Endothelial cell of umbilical vein (primary cell): ENCODE measurements at regions not wholly inside any gene's neighbourhood (a gene's known extent, or its start where the extent isn't known, plus 50 kb on each side); places are given as distances from the start of the nearest gene placed in this dataset.

ENCODE experiments used
- BruUV-seq: library from RNA; stranded (reverse); fragments of 400-500 nt; replicated peaks from 2 replicates; lab custom pipeline; 2021; lab: Mats Ljungman, UMichigan
- CTCF ChIA-PET: fragments of 300-600, 350-600 bp; sonication (Branson Sonifier 250); formaldehyde crosslinking; loops from one replicate; lab custom pipeline; 2021; ENCODE audit warnings: antibody characterized with exemption, inconsistent platforms; lab: Charles Lee
- POLR2A ChIA-PET: fragments of 300-600, 350-600 bp; sonication (Branson Sonifier 250); formaldehyde crosslinking; loops from one replicate; lab custom pipeline; 2021; ENCODE audit warnings: antibody characterized with exemption, inconsistent platforms; lab: Charles Lee
- DNase-seq: peaks from one replicate; pipeline ENCODE4 v3.0.0-alpha.2; 2011; ENCODE audit warnings: low read depth, low spot score
- FAIRE-seq: peaks from 2 replicates; lab custom pipeline; 2011; peaks lifted over from hg19 to GRCh38; lab: Jason Lieb, UNC
- H2AFZ ChIP-seq: 2 replicates; pipeline ENCODE4 v1.6.0; 2012; ENCODE audit warnings: low read depth, low read length, control low read depth, inconsistent platforms
- H3K27ac ChIP-seq: 2 replicates; pipeline ENCODE4 v1.5.1; 2011; ENCODE audit warnings: low read depth, mild to moderate bottlenecking, control low read depth, low read length, moderate library complexity; ENCODE audit not compliant: insufficient read depth
- H3K27me3 ChIP-seq, 2 experiments: 2 replicates each; pipeline versions ENCODE4 v1.6.0 to v1.6.1; 2011; ENCODE audit warnings: low read length in 2 of 2, mixed read lengths in 1 of 2; ENCODE audit not compliant: control insufficient read depth in 2 of 2, insufficient read depth in 2 of 2
- H3K36me3 ChIP-seq, 2 experiments: 2 replicates in 1 of 2; 3 replicates in 1 of 2; pipeline ENCODE4 v1.5.1; 2011; ENCODE audit warnings: low read length in 2 of 2, mild to moderate bottlenecking in 1 of 2, moderate library complexity in 1 of 2; ENCODE audit not compliant: control insufficient read depth in 2 of 2, insufficient read depth in 2 of 2; ENCODE audit errors: extremely low read depth in 1 of 2
- H3K4me1 ChIP-seq: 3 replicates; pipeline ENCODE4 v1.5.1; 2011; ENCODE audit warnings: mild to moderate bottlenecking, low read length; ENCODE audit not compliant: control insufficient read depth, insufficient read depth; ENCODE audit errors: extremely low read depth
- H3K4me2 ChIP-seq: 2 replicates; pipeline ENCODE4 v1.6.1; 2011; ENCODE audit warnings: low read length, control low read depth, mixed read lengths; ENCODE audit not compliant: insufficient read depth
- H3K4me3 ChIP-seq, 3 experiments: fragments of 200-600 bp in 1 of 3; sonication (generic), shearing (Covaris generic) in 1 of 3; replicated peaks in 1 of 3; 2 replicates each; pipeline ENCODE4 v1.5.1; 2011 to 2016; ENCODE audit warnings: control low read depth in 3 of 3, low read length in 3 of 3, mild to moderate bottlenecking in 2 of 3, inconsistent platforms in 1 of 3, low read depth in 1 of 3, moderate library complexity in 1 of 3; ENCODE audit not compliant: insufficient read depth in 1 of 3
- H3K79me2 ChIP-seq: 2 replicates; pipeline ENCODE4 v1.6.0; 2012; ENCODE audit warnings: low read length, inconsistent platforms; ENCODE audit not compliant: control insufficient read depth, insufficient read depth
- H3K9ac ChIP-seq: replicated peaks from 2 replicates; pipeline ENCODE3; 2011; ENCODE audit warnings: low read length, control low read depth; ENCODE audit not compliant: insufficient read depth; ENCODE audit errors: extremely low read depth
- H3K9me1 ChIP-seq: replicated peaks from 3 replicates; pipeline ENCODE4 v1.6.0; 2011; ENCODE audit warnings: mild to moderate bottlenecking, low read length; ENCODE audit not compliant: control insufficient read depth, insufficient read depth; ENCODE audit errors: extremely low read depth
- H3K9me3 ChIP-seq: replicated peaks from 2 replicates; pipeline ENCODE4 v1.5.1; 2012; ENCODE audit warnings: low read length, inconsistent platforms; ENCODE audit not compliant: control insufficient read depth, insufficient read depth
- H4K20me1 ChIP-seq: replicated peaks from 2 replicates; pipeline ENCODE3; 2011; ENCODE audit warnings: mild to moderate bottlenecking, low read length; ENCODE audit not compliant: control insufficient read depth, insufficient read depth; ENCODE audit errors: extremely low read depth
- EZH2 ChIP-seq: IDR thresholded peaks from 2 replicates; pipeline ENCODE4 v1.6.1; 2012; ENCODE audit warnings: borderline replicate concordance, low read depth, mild to moderate bottlenecking, moderate library complexity, low read length, inconsistent platforms; ENCODE audit not compliant: severe bottlenecking
- FOS ChIP-seq: IDR thresholded peaks from 2 replicates; pipeline ENCODE4 v1.6.1; 2011; ENCODE audit warnings: mild to moderate bottlenecking, low read length, moderate library complexity, borderline replicate concordance; ENCODE audit not compliant: insufficient read depth
- GATA2 ChIP-seq: IDR thresholded peaks from 2 replicates; pipeline ENCODE4 v1.7.0; 2011; ENCODE audit warnings: low read depth, mild to moderate bottlenecking, moderate library complexity, mixed read lengths, low read length; ENCODE audit not compliant: insufficient read length, insufficient read depth
- JUN ChIP-seq: IDR thresholded peaks from 2 replicates; pipeline ENCODE4 v1.6.1; 2011; ENCODE audit warnings: borderline replicate concordance, low read depth; ENCODE audit not compliant: insufficient read length, insufficient read depth
- MAX ChIP-seq: IDR thresholded peaks from 2 replicates; pipeline ENCODE4 v1.6.1; 2011; ENCODE audit not compliant: insufficient read depth, insufficient read length
- MYC ChIP-seq: IDR thresholded peaks from one replicate; pipeline ENCODE4 v1.6.1; 2011; ENCODE audit warnings: mild to moderate bottlenecking, low read depth, low read length
- POLR2A ChIP-seq: IDR thresholded peaks from 2 replicates; pipeline ENCODE4 v1.6.1; 2012; ENCODE audit warnings: low read depth, mild to moderate bottlenecking, control low read depth, low read length
- POLR2AphosphoS5 ChIP-seq: IDR thresholded peaks from 2 replicates; pipeline ENCODE4 v1.6.1; 2012; ENCODE audit warnings: low read depth, mild to moderate bottlenecking, control low read depth, low read length, moderate library complexity; ENCODE audit not compliant: insufficient read depth
- dilution Hi-C: fragments of 300-500 bp; cut with MboI; formaldehyde crosslinking; loops from one replicate; pipeline ENCODE4 v1.15.0; 2019; ENCODE audit warnings: low sequenced_read_pairs; ENCODE audit not compliant: extremely low pct_ligation_motif_present
- intact Hi-C: fragments of 100-400 bp; cut with micrococcal nuclease; formaldehyde crosslinking; loops from one replicate; pipeline ENCODE4 v1.10.0; 2022
- TF ChIP-seq, protein P1 (sequence below), 2 donors: IDR thresholded peaks; 1 replicate in 1 of 2; 2 replicates in 1 of 2; pipeline ENCODE4 v1.5.1; 2011; ENCODE audit warnings: low read length in 2 of 2, mild to moderate bottlenecking in 2 of 2, moderate library complexity in 2 of 2, control low read depth in 1 of 2, inconsistent platforms in 1 of 2, low read depth in 1 of 2; ENCODE audit not compliant: insufficient read depth in 1 of 2; ENCODE audit errors: extremely low read depth in 1 of 2

DNA sequence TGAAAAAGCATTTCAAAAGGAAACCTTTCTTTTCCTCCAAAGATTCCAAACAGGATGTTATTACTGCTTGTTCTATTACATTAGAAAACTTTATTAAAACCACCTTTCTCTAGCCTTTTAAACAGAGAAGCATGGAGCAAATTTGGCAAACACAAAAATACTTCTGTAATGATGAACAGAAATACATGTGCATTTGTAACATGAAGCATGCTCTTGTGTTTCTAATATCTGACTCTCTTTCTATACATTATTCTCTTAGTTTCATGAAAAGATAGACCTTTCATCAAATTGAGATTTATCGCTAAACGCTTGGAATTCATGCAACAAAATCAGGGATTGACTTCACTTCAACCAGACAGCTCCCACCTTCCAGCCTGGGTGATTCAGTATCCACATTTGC, 152.8 kb upstream of the IRS2 start:
- DNase-seq (no peak), FAIRE-seq (no peak)
- Histone ChIP-seq H3K9ac (no peak overlapping the region), H3K27ac (no peak overlapping the region), H3K4me3 (no peak overlapping the region), H3K4me1 (no peaks in the 10 kb centered on the region), H4K20me1 (no peaks in the 10 kb centered on the region), H3K36me3 (no peaks in the 10 kb centered on the region), H3K9me3 (no peaks in the 10 kb centered on the region), H2AFZ (no peak overlapping the region), H3K27me3 (peaks cover 0 to 3% of the 10 kb centered on the region in 2 experiments), H3K9me1 (no peaks in the 10 kb centered on the region), H3K4me2 (no peak overlapping the region), H3K79me2 (no peaks in the 10 kb centered on the region)
- no TSS peak for BruUV-seq
- ChIA-PET CTCF (interaction anchor here (1.2 kb wide), 1 partner anchor 977 kb away, joined by 3 read pairs; no protein-coding TSS in a partner anchor), POLR2A (no interaction called here)
- intact Hi-C loops: no loop called here
- dilution Hi-C loops: no loop called here
- TF ChIP-seq EZH2: no peak
- no peak for TF ChIP-seq JUN
- TF ChIP-seq, protein P1, sequence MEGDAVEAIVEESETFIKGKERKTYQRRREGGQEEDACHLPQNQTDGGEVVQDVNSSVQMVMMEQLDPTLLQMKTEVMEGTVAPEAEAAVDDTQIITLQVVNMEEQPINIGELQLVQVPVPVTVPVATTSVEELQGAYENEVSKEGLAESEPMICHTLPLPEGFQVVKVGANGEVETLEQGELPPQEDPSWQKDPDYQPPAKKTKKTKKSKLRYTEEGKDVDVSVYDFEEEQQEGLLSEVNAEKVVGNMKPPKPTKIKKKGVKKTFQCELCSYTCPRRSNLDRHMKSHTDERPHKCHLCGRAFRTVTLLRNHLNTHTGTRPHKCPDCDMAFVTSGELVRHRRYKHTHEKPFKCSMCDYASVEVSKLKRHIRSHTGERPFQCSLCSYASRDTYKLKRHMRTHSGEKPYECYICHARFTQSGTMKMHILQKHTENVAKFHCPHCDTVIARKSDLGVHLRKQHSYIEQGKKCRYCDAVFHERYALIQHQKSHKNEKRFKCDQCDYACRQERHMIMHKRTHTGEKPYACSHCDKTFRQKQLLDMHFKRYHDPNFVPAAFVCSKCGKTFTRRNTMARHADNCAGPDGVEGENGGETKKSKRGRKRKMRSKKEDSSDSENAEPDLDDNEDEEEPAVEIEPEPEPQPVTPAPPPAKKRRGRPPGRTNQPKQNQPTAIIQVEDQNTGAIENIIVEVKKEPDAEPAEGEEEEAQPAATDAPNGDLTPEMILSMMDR (IDR thresholded peaks at IDR 0.05; ENCODE audit: extremely low read depth in 1 of 2, insufficient read depth in 1 of 2, low read depth in 1 of 2, low read length in 2 of 2): no peak

DNA sequence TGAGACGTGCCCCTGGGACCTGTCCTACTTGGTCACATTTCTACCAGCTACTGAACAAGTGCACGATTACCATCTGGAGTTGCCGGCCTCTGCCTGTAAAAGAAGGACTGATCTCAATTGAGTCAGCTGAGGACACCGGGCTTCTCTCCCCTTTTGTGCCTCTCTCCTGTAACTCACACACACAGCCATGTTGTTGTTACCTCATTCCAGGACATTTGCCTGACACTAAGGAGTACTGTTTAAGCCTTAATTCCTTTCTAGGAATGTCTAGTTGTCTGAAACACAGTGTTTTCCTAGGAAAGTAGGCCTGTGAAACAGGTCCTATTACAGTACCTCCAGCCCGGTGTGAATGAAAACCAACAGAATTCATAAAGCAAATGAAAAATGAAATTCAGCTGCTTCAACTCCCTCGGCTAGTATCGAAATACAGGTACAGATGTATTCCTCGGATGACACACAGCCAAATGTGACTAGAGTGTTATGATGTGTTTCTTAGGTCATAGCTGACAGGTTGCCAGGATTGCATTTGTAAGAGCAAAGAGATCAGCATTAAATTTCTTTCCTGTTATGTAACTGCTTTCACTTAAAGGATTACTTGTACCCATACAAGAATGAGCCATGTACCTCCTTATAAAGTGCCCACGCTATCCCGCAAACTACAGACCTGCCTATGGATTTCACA, 152.0 kb upstream of the IRS2 start:
- BruUV-seq: no TSS peak
- Histone ChIP-seq H3K4me1 (no peaks in the 10 kb centered on the region), H3K79me2 (no peaks in the 10 kb centered on the region), H3K9me3 (no peaks in the 10 kb centered on the region), H3K9me1 (no peaks in the 10 kb centered on the region), H3K9ac (no peak overlapping the region), H3K27ac (no peak overlapping the region), H3K27me3 (peaks cover 0 to 3% of the 10 kb centered on the region in 2 experiments), H4K20me1 (no peaks in the 10 kb centered on the region), H3K36me3 (no peaks in the 10 kb centered on the region), H2AFZ (no peak overlapping the region), H3K4me3 (no peak overlapping the region), H3K4me2 (no peak overlapping the region)
- FAIRE-seq (no peak), DNase-seq (no peak)
- TF ChIP-seq POLR2A: no peak
- no peak for TF ChIP-seq EZH2
- TF ChIP-seq FOS: no peak
- TF ChIP-seq, protein P1 (IDR thresholded peaks at IDR 0.05; ENCODE audit: extremely low read depth in 1 of 2, insufficient read depth in 1 of 2, low read depth in 1 of 2, low read length in 2 of 2): no peak
- no peak for TF ChIP-seq MAX
- TF ChIP-seq GATA2: no peak
- TF ChIP-seq POLR2AphosphoS5: no peak
- no peak for TF ChIP-seq MYC
- no peak for TF ChIP-seq JUN
- intact Hi-C loops (no loop called here), dilution Hi-C loops (no loop called here)
- ChIA-PET CTCF (interaction anchor here (1.2 kb wide), 1 partner anchor 977 kb away, joined by 3 read pairs; no protein-coding TSS in a partner anchor), POLR2A (no interaction called here)
